GM21786 (cell line): ENCODE measurements at regions not wholly inside any gene's neighbourhood (a gene's known extent, or its start where the extent isn't known, plus 50 kb on each side); places are given as distances from the start of the nearest gene placed in this dataset.
"Not testable (repeated sequence)": the region's sequence is repeated elsewhere in the genome, so short reads cannot be mapped to it uniquely, and the experiment has no call there.

Experiments
- ATAC-seq: cut with Tn5 transposase; IDR thresholded peaks from one replicate; pipeline ENCODE4 v1.9.1; 2021; ENCODE audit not compliant: unreplicated experiment

DNA sequence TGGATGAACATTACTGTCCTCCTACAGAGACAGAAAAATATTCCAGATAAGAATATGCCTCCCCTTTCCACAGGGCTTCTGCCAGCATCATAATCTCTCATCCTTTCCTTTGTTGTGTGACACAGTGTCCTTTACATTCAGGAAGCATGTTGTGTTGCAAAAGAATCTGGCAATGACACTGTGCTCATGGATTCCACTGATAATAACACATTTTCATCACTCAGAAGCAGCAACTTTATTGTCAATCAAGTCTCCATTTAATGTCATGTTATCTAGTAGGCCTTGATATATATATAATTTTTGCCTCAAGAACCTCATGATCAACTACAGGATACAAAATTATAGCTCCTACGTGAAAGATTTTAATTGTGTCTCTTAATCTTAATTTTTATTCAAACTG, 833.9 kb downstream of the FSTL5 start:
- no peak for ATAC-seq

DNA sequence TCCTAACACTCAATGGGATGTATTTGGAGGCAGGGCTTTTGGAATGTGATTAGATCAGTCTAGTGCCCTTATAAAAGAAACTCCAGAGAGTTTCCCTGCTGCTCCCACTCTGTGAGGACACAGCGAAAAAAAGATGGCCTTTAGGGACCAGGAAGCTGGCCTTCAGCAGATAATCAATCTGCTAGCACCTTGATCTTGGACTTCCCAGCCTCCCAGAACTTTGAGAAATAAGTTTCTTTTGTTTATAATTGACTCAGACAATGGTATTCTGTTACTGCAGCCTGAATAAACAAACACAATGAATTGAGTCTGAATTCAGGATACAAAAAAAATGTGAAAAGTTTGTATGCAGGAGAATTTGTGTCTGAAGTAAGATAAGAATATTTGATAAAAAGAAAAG, 842.1 kb downstream of the FSTL5 start:
- ATAC-seq: no peak

DNA sequence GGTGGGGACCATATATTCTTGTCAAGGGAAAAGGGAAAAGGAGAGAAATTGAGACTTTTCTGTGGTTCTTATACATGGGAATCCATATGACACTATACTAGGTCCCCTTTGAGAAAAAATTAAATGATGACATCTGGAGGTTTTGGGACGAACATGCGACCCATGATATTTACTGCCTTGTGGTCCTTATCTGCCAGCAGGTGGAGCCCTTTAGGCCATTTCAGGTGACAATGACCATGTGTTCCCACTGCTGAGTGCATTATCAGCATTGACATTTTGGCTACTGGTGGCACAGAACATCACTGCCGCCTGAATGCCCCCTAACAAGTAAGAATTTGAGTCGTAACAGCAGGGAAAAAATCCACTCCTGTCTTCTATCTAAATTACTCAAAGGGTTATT, 843.4 kb downstream of the FSTL5 start:
- peak; percentile 89 for ATAC-seq

DNA sequence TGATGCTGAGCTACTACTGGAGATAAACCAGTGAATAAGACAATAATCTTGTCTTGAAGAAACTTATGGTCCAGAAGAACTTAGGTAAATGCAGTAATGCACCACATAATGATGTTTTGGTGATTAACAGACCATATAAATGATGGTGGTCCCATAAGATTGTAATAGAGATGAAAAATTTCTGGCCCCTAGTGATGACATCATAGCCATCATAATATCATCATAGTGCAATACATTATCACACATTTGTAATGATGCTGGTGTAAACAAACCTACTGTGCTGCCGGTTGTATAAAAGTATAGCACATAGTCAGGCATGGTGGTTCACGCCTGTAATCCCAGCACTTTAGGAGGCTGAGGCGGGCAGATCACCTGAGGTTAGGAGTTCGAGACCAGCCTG, 846.8 kb downstream of the FSTL5 start:
- no peak for ATAC-seq

DNA sequence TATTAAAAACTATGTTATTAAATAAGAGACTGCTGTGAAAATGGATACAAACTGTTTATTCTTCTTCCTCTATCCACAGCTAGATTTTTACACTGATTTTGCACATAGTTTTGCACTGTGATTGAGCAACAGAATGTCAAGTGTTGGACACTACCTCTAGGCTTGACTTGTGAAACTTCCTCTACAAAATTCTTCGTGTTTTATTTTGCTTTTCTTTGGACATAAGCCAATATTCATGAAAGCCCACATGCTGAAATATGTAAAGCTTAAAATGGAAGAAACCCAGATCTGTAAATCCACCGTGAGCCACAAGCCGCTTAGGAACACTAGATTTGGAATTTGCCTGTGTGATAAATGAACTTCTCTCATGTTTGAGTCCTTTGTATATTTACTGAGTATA, 849.4 kb downstream of the FSTL5 start:
- ATAC-seq: no peak

DNA sequence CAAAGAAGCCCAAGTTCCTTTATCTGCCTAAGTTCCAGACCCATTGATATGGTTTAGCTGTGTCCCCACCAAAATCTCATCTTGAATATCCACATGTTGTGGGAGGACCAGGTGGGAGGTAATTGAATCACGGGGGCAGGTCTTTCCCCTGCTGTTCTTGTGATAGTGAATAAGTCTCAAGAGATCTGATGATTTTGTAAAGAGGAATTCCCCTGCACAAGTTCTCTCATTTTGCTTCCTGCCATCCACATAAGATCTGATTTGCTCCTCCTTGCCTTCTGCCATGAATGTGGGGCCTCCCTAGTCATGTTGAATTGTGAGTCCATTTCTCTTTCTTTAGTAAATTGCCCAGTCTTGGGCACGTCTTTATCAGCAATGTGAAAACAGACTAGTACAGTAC, 860.2 kb downstream of the FSTL5 start:
- ATAC-seq: no peak

DNA sequence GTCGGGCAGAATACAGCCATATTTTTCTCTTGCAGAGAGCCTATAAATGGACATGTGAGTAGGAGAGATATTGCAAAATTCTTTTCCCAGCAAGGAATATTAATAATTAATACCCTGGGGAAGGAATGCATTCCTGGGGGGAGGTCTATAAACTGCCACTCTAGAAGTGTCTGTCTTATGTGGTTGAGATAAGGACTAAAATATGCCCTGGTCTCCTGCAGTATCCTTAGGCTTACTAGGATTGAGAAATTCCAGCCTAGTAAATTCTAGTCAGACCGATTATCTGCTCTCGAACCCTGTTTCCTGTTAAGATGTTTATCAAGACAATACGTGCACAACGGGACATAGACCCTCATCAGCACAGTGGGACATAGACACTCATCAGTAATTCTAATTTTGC, 872.6 kb downstream of the FSTL5 start:
- ATAC-seq: no peak

DNA sequence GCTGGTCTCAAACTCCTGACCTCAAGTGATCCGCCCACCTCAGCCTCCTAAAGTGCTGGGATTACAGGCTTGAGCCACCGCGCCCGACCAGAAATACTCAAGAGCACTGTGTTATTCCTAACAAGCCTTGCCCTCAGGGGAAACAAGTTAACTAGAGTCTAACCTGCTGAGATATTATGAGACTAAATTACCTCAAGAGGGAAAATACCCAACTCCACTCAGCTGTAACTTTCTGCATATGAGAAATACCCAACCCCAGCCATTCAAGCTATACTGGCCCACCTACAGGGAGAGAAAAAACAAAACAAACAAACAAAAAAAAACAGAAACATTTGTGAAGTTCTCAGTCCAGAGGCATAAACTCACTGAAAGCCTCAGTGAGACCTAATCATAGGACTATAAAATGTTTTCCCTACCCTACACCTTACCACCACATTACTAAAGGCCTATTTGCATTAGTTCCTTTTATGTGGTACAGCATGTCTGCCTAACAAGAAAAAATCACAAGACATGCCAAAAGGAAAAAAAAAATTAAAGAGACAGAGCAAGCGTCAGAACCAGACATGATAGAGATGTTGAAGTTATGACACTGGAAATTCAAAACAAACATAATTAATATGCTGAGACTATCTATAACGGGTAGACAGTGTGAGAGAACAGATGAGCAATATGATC, 876.0 kb downstream of the FSTL5 start:
- ATAC-seq: peak; percentile 88

DNA sequence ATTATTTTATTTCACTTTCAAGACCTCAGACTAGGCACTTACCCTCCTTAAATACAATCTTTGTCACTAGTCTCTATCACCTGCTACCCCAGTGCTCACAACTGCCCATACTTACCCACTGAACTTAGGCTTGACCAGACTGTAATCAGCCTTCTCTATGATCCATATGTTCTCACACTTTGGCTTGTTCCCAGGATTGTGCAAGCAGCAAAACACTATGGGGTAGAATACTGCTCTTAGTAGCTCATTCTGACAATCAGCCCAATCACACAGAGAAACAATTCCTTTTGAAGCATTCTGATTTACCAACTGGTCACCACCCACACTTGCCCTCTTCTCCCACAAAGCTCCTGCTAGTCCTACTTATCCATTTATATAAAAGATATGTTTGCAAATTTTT, 878.3 kb downstream of the FSTL5 start:
- no peak for ATAC-seq

DNA sequence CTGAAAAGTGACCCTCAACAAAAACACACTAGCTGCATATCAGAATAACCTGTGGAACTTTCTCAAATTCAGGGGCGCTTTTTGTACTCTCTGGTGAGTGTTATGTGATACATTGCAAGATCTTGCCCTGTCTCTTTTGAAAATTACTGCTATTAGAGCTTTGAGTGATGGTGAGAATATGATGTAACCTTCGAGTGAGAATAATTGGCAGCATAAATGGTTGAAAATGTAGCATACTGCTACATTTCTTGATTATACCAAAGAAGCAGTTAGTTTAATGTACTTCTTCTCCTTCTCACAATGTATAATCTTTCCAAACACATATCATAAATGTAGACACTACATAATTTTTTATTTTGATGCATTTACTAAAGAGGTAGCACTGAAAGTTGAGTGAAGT, 882.9 kb downstream of the FSTL5 start:
- ATAC-seq: no peak

DNA sequence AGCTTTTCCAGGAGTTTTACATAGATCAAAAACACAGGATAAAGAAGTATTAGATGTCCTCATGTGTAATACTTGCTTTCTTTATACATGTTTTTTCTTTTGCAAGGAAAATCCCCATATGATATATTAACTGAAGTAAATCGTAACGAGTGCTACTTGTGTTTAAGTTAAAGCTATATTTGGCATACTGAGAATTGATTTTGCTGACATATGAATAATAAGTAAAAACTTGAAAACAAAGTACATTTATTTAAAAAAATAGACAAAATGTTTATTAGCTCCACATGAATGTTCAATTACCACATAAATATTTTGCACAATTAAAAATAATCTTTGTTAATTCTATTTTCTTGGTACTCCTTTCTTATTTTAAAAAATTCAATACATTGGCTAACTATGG, 884.7 kb downstream of the FSTL5 start:
- no peak for ATAC-seq

DNA sequence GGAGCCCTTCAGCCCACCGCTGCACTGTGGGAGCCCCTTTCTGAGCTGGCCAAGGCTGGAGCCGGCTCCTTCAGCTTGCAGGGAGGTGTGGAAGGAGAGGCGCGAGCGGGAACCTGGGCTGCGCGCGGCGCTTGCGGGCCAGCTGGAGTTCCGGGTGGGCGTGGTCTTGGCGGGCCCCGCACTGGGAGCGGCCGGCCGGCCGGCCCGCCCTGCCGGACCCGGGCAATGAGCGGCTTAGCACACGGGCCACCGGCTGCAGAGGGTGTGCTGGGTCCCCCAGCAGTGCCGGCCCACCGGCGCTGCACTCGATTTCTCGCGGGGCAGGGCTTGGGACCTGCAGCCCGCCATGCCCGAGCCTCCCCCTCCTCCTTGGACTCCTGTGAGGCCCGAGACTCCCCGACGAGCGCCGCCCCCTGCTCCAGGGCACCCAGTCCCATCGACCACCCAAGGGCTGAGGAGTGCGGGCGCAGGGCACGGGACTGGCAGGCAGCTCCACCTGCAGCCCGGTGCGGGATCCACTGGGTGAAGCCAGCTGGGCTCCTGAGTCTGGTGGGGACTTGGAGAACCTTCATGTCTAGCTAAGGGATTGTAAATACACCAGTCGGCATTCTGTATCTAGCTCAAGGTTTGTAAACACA, 886.5 kb downstream of the FSTL5 start:
- ATAC-seq: not testable (repeated sequence)

DNA sequence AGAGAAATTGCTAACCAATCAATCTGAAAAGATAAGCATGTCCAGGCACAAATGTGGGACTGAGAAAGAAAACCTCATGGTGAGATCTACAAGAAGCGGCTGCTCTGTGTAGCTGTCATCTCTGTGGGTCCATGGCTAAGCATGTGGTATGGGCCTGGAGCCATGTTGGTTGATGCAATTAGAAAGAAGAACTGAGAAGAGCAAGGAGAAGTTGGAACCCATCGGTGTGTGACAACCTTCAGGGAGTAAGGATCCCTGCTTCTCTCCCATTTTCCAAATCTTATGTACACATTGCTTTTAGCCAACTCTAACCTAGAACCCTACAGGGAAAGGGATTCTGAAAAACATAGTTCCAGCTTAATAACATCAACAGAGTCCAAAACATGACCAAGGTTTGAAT, 890.2 kb downstream of the FSTL5 start:
- ATAC-seq: no peak

DNA sequence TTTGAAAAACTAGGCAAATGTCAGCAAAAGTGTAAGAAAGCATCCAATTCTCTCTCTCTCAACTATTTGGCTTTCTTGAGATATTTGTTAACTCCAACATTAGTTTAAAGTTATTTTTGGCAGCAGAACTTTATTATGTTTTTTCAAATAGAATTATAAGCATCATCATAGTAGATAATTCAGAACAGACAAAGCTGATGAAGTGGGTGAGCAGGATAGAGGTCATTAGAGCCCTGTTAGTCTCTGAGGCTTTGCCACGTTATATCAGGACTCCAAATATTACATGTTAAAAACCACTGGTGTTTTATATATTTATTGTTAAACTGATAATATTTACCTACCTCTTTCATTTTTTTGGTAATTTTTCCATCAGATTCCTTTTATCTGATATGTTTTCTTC, 903.0 kb downstream of the FSTL5 start:
- ATAC-seq: no peak

DNA sequence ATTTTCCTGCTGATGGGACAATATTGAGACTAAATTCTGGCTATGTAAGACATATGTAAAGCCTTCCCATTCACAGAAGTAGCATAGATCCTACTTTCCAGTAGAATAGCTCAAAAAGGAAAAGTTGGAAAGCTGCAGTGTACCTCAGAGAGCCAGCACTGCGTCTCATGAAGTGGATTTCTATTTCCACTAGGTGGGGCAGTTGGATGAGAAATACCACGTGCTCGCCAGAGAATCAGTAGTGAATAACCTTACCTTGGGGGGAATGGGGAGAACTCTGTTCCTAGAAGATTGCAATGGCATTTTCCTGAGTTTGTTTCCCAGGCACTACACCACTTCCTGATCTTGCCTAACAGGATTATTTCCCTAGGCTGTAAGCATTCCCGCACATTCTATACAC, 907.1 kb downstream of the FSTL5 start:
- no peak for ATAC-seq

DNA sequence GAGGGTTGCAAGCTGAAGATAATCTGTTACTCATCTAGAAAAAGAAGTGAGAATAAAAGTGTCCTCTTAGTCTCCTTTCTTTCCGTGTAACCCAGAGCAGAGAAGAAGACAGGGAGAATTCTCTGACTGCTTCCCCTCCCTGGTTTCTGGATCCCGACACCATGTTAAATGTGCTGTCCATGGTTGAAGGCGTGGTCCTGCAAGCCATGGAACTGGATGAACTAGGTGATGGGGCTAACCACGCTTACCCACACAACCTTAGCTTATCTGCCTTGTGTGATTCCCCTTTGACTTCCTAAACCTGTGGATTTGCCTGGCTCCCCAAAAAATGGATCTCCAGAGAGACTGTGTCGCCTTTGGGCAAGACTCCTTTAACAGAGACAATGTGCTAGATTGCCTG, 907.6 kb downstream of the FSTL5 start:
- no peak for ATAC-seq

DNA sequence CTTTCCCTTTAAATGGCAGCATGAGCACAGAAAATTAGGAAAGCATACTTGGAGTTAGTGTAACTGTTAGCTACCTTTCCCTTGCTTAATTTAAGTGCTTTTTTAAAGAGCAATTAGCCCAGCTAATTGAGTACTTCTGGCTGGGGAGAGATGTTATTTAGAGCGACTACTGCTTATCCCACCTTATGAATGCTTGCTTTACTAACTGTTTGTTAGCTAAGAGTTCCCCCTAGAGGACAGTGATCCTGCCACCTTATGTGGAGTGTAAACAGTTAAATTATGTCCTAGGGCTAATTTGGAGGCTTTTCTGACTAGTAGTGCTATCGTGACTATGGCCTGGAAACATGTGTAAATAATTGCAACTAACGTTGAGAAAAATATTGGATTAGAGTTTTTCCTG, 909.4 kb downstream of the FSTL5 start:
- no peak for ATAC-seq

DNA sequence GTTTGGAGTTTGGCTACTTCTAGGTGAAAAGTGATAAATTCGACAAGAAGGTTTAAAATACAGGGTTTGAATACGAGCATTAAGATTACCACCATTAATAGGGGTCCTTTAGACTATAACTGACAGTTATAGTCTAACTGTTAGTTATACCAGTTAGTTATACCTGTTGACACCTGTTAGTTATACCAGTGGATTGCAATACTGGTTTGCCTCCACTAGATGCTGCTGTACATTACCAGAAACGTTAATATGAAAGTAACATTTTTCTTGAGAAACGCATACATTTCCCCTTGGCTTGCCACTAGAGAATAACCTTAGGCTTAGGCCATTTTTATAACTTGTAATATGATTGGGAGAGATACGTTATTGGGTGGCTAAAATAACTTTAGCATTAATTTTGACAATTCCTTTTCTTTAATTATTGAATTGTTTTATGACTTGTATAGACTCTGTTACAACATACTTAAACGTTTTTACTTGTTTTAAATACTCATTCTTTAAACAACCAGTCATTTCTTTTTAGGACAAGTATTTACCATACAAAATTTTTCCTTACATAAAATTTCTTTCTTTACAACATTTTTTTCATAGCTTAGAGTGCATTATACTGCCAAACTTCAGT, 911.2 kb downstream of the FSTL5 start:
- ATAC-seq: peak; percentile 77

DNA sequence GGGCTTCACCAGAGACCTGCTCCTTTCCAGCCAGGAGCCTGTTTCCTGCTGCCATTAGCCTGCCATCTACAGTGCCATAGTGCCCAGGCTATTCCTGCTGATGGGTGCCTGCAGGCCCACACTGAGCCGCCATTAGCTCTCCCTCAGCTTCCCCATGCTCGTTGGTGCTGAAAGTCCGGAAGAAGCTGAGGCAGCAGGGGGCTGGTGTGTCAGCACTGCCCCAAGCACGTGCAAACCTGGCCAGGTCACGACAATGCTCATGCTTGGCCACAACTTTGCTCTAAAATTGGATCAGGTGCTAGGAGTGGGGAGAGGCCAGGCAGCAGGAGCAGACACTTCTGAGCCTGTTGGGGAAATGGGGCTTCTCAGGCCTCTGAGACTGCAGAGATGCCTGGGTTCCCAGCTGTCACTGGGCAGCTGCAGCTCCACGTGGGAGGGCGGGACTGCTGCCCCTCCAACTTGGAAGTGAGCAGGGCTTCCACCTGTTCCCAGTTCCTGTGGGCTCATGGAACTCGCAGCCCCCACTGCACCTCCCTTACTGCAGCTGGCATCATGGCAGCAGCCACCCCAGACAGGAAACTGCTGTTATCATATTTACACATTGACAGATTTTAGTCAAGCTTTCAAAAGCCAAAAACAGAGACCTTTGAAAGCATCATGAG, 913.9 kb downstream of the FSTL5 start:
- ATAC-seq: no peak

DNA sequence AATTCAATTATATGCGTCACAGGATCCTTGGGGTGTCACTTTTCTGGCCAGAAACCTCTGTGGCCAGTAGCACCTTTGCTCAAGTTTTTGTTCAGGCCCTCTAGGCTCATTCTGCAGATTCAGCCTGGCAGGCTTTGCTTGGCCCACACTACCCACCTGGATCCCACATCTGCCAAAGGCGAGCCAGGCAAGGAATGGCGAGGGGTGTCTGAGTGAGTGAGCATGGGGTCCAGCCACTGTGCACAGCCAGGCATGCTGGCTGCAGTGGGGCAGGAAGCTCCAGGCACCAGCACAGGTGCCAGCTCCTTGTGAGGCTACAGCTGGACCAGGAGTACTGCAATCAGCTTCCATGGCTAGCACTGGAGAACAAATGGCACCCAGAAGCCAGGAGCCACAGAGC, 914.9 kb downstream of the FSTL5 start:
- no peak for ATAC-seq

DNA sequence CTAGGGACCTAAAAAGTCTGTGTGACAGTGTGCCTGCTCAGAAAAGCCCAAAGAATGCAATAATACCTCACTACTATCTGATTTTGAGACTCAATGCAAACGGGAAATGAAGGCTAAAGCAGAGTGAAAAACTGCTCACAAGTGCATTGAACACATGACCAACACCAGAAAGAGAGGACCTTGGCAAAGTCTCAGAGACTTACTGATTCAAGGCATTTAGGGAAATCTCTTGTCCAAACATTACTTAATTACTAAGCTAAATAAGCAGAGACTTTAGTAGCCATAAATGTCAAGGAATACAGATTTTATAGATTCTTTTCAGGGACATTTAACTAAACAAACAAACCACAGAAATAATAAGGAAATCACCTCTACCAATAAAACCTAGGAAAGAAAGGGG, 916.0 kb downstream of the FSTL5 start:
- no peak for ATAC-seq

DNA sequence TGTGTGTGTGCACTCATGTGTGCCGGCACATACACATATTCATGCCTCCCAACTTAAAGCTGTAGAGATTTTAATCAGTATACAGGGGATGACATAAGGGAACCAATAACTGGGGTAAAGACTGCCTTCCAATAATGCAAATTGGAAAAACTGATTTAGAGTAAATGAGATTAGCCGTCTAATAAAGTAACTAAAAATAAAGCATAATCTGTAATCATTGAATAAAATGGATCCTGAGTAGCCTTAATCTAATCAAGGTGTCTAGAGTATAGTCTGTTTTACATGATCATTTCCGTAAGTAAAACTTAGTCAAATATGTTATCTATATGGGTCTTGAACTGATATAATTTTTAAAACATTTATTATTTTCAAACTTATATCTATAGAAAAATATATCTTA, 925.8 kb downstream of the FSTL5 start:
- no peak for ATAC-seq
